ENCODE measurements at regions not wholly inside any gene's neighbourhood (a gene's known extent, or its start where the extent isn't known, plus 50 kb on each side); places are given as distances from the start of the nearest gene placed in this dataset.
A peak's percentile ranks its signal among the peaks of the same experiment; 100 is the strongest.
"Not testable (repeated sequence)": the region's sequence is repeated elsewhere in the genome, so short reads cannot be mapped to it uniquely, and the experiment has no call there.

- Histone ChIP-seq H3K36me3 (no peaks in the 10 kb centered on the region), H3K27ac (no peak overlapping the region), H3K4me3 (no peak overlapping the region), H3K4me1 (no peaks in the 10 kb centered on the region), H3K27me3 (peaks cover 0 to 5% (median 0%) of the 10 kb centered on the region in 9 donors), H3K9me3 (no peaks in the 10 kb centered on the region)
- TF ChIP-seq CTCF (IDR thresholded peaks at IDR 0.05) (no peak), POLR2A (IDR thresholded peaks at IDR 0.05) (no peak)
- DNase-seq (no peak), ATAC-seq (no peak)
- WGBS, 4 donors = 64 to 78% (median 67%) methylated on average over 6 to 8 of the region's 8 CpGs
- intact Hi-C loops (cut with DNase I) = no loop called here
Observed at GRCh38 chr11:135019343-135019871, 607.4 kb upstream of the B3GAT1 start.

DNA sequence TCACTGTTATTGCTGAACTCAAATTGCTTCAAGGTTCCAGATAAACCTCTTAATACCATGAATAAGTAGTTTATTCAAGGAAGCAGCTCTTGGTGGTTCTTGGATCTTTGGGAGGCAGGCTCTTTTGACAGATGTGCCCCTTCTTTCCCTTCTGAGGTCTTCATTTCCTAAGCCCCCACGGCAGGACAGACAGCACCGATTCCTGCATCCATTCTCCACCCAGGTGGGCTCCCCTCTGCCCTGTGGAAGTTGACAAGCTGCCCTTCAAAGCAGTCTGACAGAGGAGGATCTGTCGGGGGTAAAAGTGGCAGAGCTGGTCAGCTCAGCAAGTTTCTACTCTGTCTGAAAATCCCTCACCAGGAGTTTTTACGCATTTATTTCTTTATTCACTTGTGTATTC, 605.3 kb upstream of the B3GAT1 start:
- Histone ChIP-seq H3K9me3 (peaks cover 0 to 4% (median 0%) of the 10 kb centered on the region in 12 donors), H3K4me1 (no peaks in the 10 kb centered on the region), H3K27ac (no peak overlapping the region), H3K4me3 (no peak overlapping the region), H3K36me3 (no peaks in the 10 kb centered on the region), H3K27me3 (peaks cover 0 to 5% (median 0%) of the 10 kb centered on the region in 9 donors)
- 74 to 79% (median 75%) methylated on average over 4 of the region's 4 CpGs for WGBS, 4 donors
- DNase-seq = no peak
- ATAC-seq = no peak
- intact Hi-C loops (cut with DNase I) = no loop called here
- TF ChIP-seq CTCF (IDR thresholded peaks at IDR 0.05) (no peak), POLR2A (IDR thresholded peaks at IDR 0.05) (no peak)

DNA sequence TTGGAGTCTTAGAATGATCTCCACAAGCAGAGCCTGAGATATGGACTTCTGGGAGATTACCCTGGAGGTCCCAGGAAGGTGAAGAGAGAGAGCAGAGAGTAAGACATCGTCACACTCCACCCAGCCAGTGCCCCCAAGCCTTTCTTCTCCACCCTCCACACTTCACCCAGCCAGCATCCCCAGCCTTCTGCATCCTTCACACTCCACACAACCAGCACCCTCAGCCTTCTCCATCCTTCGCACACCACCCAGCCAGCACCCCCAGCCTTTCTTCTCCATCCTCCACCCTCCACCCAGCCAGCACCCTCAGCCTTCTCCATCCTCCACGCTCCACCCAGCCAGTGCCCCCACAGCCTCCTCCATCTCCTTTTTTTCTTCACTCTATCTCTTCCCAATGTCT, 603.9 kb upstream of the B3GAT1 start:
- ATAC-seq (no peak), DNase-seq (no peak)
- TF ChIP-seq CTCF (IDR thresholded peaks at IDR 0.05) = no peak
- no peak for TF ChIP-seq POLR2A (IDR thresholded peaks at IDR 0.05)
- no peaks in the 10 kb centered on the region for H3K36me3 ChIP-seq
- H3K27me3 ChIP-seq = peaks cover 0 to 5% (median 0%) of the 10 kb centered on the region in 9 donors
- intact Hi-C loops (cut with DNase I) = no loop called here
- 66 to 83% (median 77%) methylated on average over 3 of the region's 3 CpGs for WGBS, 4 donors
- H3K27ac ChIP-seq = no peak overlapping the region
- H3K9me3 ChIP-seq = peaks cover 0 to 11% (median 0%) of the 10 kb centered on the region in 12 donors
- no peaks in the 10 kb centered on the region for H3K4me1 ChIP-seq
- no peak overlapping the region for H3K4me3 ChIP-seq

DNA sequence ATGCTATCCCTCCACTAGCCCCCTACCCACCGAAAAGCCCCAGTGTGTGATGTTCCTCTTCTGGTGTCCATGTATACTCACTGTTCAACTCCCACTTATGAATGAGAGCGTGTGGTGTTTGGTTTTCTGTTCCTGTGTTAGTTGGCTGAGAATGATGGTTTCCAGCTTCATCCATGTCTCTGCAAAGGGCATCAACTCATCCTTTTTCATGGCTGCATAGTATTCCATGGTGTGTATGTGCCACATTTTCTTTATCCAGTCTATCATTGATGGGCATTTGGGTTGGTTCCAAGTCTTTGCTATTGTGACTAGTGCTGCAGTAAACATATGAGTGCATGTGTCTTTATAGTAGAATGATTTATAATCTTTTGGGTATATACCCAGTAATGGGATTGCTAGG, 599.3 kb upstream of the B3GAT1 start:
- H3K4me1 ChIP-seq; intact Hi-C loops (cut with DNase I); H3K36me3 ChIP-seq; DNase-seq; H3K27ac ChIP-seq; H3K4me3 ChIP-seq; ATAC-seq; H3K27me3 ChIP-seq: not testable (repeated sequence)
- peaks cover 0 to 11% (median 0%) of the 10 kb centered on the region in 12 donors for H3K9me3 ChIP-seq
- 86 to 92% (median 90%) methylated on average over 2 of the region's 2 CpGs for WGBS, 4 donors

- no peaks in the 10 kb centered on the region for H3K36me3 ChIP-seq
Observed at GRCh38 chr11:135009125-135009524, 597.1 kb upstream of the B3GAT1 start.

More at GRCh38 chr11:135009125-135009524, 597.1 kb upstream of the B3GAT1 start:
- Histone ChIP-seq H3K4me3 (no peak overlapping the region), H3K4me1 (peaks cover 0 to 6% (median 0%) of the 10 kb centered on the region in 12 donors), H3K9me3 (peaks cover 0 to 11% (median 0%) of the 10 kb centered on the region in 12 donors), H3K27ac (no peak overlapping the region), H3K27me3 (peaks cover 0 to 19% (median 0%) of the 10 kb centered on the region in 9 donors)
- DNase-seq (peak in 1 of 5 donors; percentile 33), ATAC-seq (peak in 3 of 4 donors; percentile 45 to 71 (median 65))
- WGBS, 4 donors = 39 to 57% (median 54%) methylated on average over 6 of the region's 6 CpGs
- intact Hi-C loops (cut with DNase I) = no loop called here
- TF ChIP-seq CTCF (IDR thresholded peaks at IDR 0.05) (no peak), POLR2A (IDR thresholded peaks at IDR 0.05) (no peak)

All from heart left ventricle (tissue), 16 donors.